Loucy (cell line): ENCODE measurements at regions not wholly inside any gene's neighbourhood (a gene's known extent, or its start where the extent isn't known, plus 50 kb on each side); places are given as distances from the start of the nearest gene placed in this dataset.

Source experiments
- H2AFZ ChIP-seq: fragments of 200-600 bp; sonication (generic); 2 replicates; pipeline ENCODE4 v1.6.0; 2016; ENCODE audit warnings: antibody characterized with exemption, mild to moderate bottlenecking, low read length, moderate library complexity
- H3F3A ChIP-seq: fragments of 200-600 bp; 2 replicates; pipeline ENCODE4 v1.6.0; 2016; ENCODE audit warnings: antibody characterized with exemption, low read depth, mild to moderate bottlenecking
- H3K27me3 ChIP-seq: fragments of 200-600 bp; sonication (generic); 2 replicates; pipeline ENCODE4 v1.6.1; 2014; ENCODE audit warnings: low read length, mild to moderate bottlenecking; ENCODE audit not compliant: insufficient read depth, poor library complexity, severe bottlenecking
- H3K36me3 ChIP-seq: fragments of 200-600 bp; sonication (generic); 2 replicates; pipeline ENCODE4 v1.6.1; 2016; ENCODE audit warnings: low read length; ENCODE audit not compliant: insufficient read depth
- H3K4me1 ChIP-seq: fragments of 200-600 bp; sonication (generic); 2 replicates; pipeline ENCODE4 v1.5.1; 2014; ENCODE audit warnings: low read length, mild to moderate bottlenecking; ENCODE audit not compliant: insufficient read depth, poor library complexity, severe bottlenecking
- H3K4me2 ChIP-seq: fragments of 200-600 bp; sonication (generic); 2 replicates; pipeline ENCODE4 v1.6.0; 2014; ENCODE audit warnings: antibody characterized with exemption, low read length, low read depth, mild to moderate bottlenecking; ENCODE audit not compliant: poor library complexity, severe bottlenecking
- H3K4me3 ChIP-seq: fragments of 200-600 bp; sonication (generic); 2 replicates; pipeline ENCODE4 v1.5.1; 2014; ENCODE audit warnings: low read length, mild to moderate bottlenecking, mixed read lengths; ENCODE audit not compliant: poor library complexity, severe bottlenecking
- H3K79me2 ChIP-seq: fragments of 200-600 bp; sonication (generic); 2 replicates; pipeline ENCODE4 v1.6.1; 2014; ENCODE audit warnings: low read length; ENCODE audit not compliant: insufficient read depth
- H3K9ac ChIP-seq: fragments of 200-600 bp; sonication (generic); 2 replicates; pipeline ENCODE4 v1.6.0; 2014; ENCODE audit warnings: mild to moderate bottlenecking, low read depth, low read length, moderate library complexity; ENCODE audit not compliant: poor library complexity, severe bottlenecking
- H3K9me2 ChIP-seq: fragments of 200-600 bp; sonication (generic); replicated peaks from 2 replicates; pipeline ENCODE4 v1.6.1; 2016; ENCODE audit warnings: low read depth, low read length, mixed read lengths
- H3K9me3 ChIP-seq: fragments of 200-600 bp; sonication (generic); 2 replicates; pipeline ENCODE4 v1.6.1; 2014; ENCODE audit warnings: mild to moderate bottlenecking, antibody characterized with exemption, low read length, low read depth; ENCODE audit not compliant: insufficient read depth
- H4K20me1 ChIP-seq: fragments of 200-600 bp; sonication (generic); 2 replicates; pipeline ENCODE4 v1.6.0; 2014; ENCODE audit warnings: antibody characterized with exemption, low read length, mild to moderate bottlenecking; ENCODE audit not compliant: insufficient read depth, poor library complexity, severe bottlenecking
- EZH2phosphoT487 ChIP-seq: fragments of 200-600 bp; IDR thresholded peaks from 2 replicates; pipeline ENCODE4 v1.6.1; 2018; ENCODE audit warnings: antibody characterized with exemption, mild to moderate bottlenecking, moderate library complexity, borderline replicate concordance
- TF ChIP-seq, protein P1 (sequence below): fragments of 200-600 bp; sonication (generic); conservative IDR thresholded peaks from 2 replicates; pipeline ENCODE4 v1.5.1; 2014; ENCODE audit warnings: mild to moderate bottlenecking, antibody characterized with exemption, low read length

DNA sequence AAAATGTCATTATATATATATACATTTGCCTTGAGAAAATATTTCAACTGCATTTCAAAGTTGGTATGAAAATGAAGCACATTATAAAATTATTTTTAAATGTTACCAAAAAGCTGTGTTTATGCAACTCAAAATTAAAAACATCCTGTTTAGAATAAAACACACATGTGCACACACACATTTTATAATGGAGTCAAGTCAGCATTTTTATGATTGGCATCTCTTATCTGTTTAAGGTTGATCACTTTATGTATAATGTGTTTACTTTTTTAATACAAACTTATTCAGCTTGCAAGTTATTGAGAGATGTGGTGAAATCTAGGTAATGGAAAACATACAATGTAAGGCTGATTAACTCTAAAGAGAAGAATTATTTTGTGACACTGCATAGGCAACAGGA lies 80.4 kb downstream of the IFI44 start:
- Histone ChIP-seq H3F3A (no peaks in the 10 kb centered on the region), H3K4me2 (no peak overlapping the region), H3K79me2 (no peaks in the 10 kb centered on the region), H3K27me3 (no peaks in the 10 kb centered on the region), H4K20me1 (no peaks in the 10 kb centered on the region), H3K9me3 (no peaks in the 10 kb centered on the region), H3K9me2 (no peaks in the 10 kb centered on the region), H3K36me3 (no peaks in the 10 kb centered on the region), H3K9ac (no peak overlapping the region), H3K4me3 (no peak overlapping the region), H3K4me1 (no peaks in the 10 kb centered on the region), H2AFZ (no peak overlapping the region)
- TF ChIP-seq, protein P1, sequence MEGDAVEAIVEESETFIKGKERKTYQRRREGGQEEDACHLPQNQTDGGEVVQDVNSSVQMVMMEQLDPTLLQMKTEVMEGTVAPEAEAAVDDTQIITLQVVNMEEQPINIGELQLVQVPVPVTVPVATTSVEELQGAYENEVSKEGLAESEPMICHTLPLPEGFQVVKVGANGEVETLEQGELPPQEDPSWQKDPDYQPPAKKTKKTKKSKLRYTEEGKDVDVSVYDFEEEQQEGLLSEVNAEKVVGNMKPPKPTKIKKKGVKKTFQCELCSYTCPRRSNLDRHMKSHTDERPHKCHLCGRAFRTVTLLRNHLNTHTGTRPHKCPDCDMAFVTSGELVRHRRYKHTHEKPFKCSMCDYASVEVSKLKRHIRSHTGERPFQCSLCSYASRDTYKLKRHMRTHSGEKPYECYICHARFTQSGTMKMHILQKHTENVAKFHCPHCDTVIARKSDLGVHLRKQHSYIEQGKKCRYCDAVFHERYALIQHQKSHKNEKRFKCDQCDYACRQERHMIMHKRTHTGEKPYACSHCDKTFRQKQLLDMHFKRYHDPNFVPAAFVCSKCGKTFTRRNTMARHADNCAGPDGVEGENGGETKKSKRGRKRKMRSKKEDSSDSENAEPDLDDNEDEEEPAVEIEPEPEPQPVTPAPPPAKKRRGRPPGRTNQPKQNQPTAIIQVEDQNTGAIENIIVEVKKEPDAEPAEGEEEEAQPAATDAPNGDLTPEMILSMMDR, result no peak
- TF ChIP-seq EZH2phosphoT487, result no peak

DNA sequence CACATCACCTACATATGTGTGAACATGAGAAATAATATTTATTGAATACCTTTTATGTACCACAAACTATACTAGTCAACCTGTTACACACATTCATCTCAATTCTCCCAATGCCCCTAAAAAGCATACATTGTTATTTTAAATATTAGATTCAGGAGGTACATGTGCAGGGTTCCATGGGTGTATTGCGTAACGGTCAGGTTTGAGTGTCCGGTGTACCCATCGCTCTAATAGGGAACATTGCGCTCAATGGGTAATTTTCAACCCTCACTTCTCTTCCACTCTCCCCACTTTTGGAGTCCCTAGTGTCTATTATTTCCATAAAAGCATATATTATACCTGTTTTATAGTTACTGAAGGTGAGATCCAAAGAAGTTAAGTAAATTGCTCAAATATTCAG lies 82.0 kb downstream of the IFI44 start:
- H3K4me2 ChIP-seq, result no peak overlapping the region
- no peaks in the 10 kb centered on the region for H3K27me3 ChIP-seq
- H3K4me3 ChIP-seq, result no peak overlapping the region
- no peaks in the 10 kb centered on the region for H3K4me1 ChIP-seq
- no peak overlapping the region for H3K9ac ChIP-seq
- no peaks in the 10 kb centered on the region for H4K20me1 ChIP-seq
- H3K9me3 ChIP-seq, result no peaks in the 10 kb centered on the region
- TF ChIP-seq, protein P1, result no peak
- TF ChIP-seq EZH2phosphoT487, result no peak
- H3K79me2 ChIP-seq, result no peaks in the 10 kb centered on the region
- no peaks in the 10 kb centered on the region for H3K9me2 ChIP-seq
- H3K36me3 ChIP-seq, result no peaks in the 10 kb centered on the region
- H3F3A ChIP-seq, result no peaks in the 10 kb centered on the region
- no peak overlapping the region for H2AFZ ChIP-seq

DNA sequence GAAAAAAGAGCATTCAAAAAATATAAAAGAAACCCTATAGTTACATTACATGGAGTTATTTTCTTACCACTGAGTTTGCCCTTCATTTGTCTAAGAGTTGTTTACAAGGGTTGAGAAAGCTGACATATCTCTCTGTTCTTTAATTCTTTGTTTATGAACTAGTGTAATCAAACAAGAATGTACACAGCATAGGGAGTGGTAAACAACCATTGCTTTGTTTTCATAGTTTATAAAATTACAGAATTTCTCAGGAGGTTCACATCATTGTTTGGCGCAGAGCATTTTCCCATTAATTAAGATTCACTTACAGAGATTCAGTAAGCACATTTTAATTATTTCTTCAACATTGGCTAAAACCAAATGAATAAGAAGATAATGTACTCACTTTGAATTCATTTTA lies 87.6 kb downstream of the IFI44 start:
- Histone ChIP-seq H3K9me2 (no peaks in the 10 kb centered on the region), H2AFZ (no peak overlapping the region), H3K9ac (no peak overlapping the region), H3K4me3 (no peak overlapping the region), H3K36me3 (no peaks in the 10 kb centered on the region), H4K20me1 (no peaks in the 10 kb centered on the region), H3K4me1 (no peaks in the 10 kb centered on the region), H3K79me2 (no peaks in the 10 kb centered on the region), H3K4me2 (no peak overlapping the region), H3K27me3 (no peaks in the 10 kb centered on the region), H3K9me3 (no peaks in the 10 kb centered on the region), H3F3A (no peaks in the 10 kb centered on the region)
- TF ChIP-seq, protein P1, result no peak
- no peak for TF ChIP-seq EZH2phosphoT487
